HG02938 (cell line): ENCODE measurements at regions not wholly inside any gene's neighbourhood (a gene's known extent, or its start where the extent isn't known, plus 50 kb on each side); places are given as distances from the start of the nearest gene placed in this dataset.
"Not testable (repeated sequence)": the region's sequence is repeated elsewhere in the genome, so short reads cannot be mapped to it uniquely, and the experiment has no call there.

Experiments
- ATAC-seq: cut with Tn5 transposase; IDR thresholded peaks from one replicate; pipeline ENCODE4 v1.9.1; 2021; ENCODE audit warnings: mild to moderate bottlenecking, moderate library complexity; ENCODE audit not compliant: unreplicated experiment

- no peak for ATAC-seq
Observed at GRCh38 chr10:55519264-55519663, 718.2 kb upstream of the PCDH15 start.

- not testable (repeated sequence) for ATAC-seq
Observed at GRCh38 chr10:55518416-55518815, 717.4 kb upstream of the PCDH15 start.

- ATAC-seq: no peak
Observed at GRCh38 chr10:55509168-55509567, 708.1 kb upstream of the PCDH15 start.

- peak; percentile 92 for ATAC-seq
Observed at GRCh38 chr10:55500931-55501559, 700.0 kb upstream of the PCDH15 start.

- no peak for ATAC-seq
Observed at GRCh38 chr10:55497893-55498499, 697.0 kb upstream of the PCDH15 start.

- peak; percentile 60 for ATAC-seq
Observed at GRCh38 chr10:55495555-55495954, 694.5 kb upstream of the PCDH15 start.

GRCh38 chr10:55491712-55492111 lies 690.7 kb upstream of the PCDH15 start:
- no peak for ATAC-seq

- ATAC-seq: no peak
Observed at GRCh38 chr10:55485827-55486226, 684.8 kb upstream of the PCDH15 start.

- ATAC-seq: no peak
Observed at GRCh38 chr10:55476129-55476528, 675.1 kb upstream of the PCDH15 start.

- ATAC-seq: no peak
Observed at GRCh38 chr10:55474258-55474657, 673.2 kb upstream of the PCDH15 start.

- no peak for ATAC-seq
Observed at GRCh38 chr10:55470840-55471239, 669.8 kb upstream of the PCDH15 start.

- ATAC-seq: no peak
Observed at GRCh38 chr10:55466806-55467504, 665.9 kb upstream of the PCDH15 start.

- no peak for ATAC-seq
Observed at GRCh38 chr10:55464083-55464482, 663.1 kb upstream of the PCDH15 start.

- no peak for ATAC-seq
Observed at GRCh38 chr10:55460008-55460407, 659.0 kb upstream of the PCDH15 start.

- no peak for ATAC-seq
Observed at GRCh38 chr10:55449981-55450380, 649.0 kb upstream of the PCDH15 start.

GRCh38 chr10:55446441-55447002 lies 645.5 kb upstream of the PCDH15 start:
- ATAC-seq: no peak

- ATAC-seq: no peak
Observed at GRCh38 chr10:55441777-55442176, 640.7 kb upstream of the PCDH15 start.

- ATAC-seq: no peak
Observed at GRCh38 chr10:55426138-55426537, 625.1 kb upstream of the PCDH15 start.

GRCh38 chr10:55410415-55410885 lies 609.4 kb upstream of the PCDH15 start:
- ATAC-seq: no peak

GRCh38 chr10:55404094-55404493 lies 603.1 kb upstream of the PCDH15 start:
- no peak for ATAC-seq

- no peak for ATAC-seq
Observed at GRCh38 chr10:55400075-55400849, 599.2 kb upstream of the PCDH15 start.
